ENCODE measurements at regions not wholly inside any gene's neighbourhood (a gene's known extent, or its start where the extent isn't known, plus 50 kb on each side); places are given as distances from the start of the nearest gene placed in this dataset.

DNA sequence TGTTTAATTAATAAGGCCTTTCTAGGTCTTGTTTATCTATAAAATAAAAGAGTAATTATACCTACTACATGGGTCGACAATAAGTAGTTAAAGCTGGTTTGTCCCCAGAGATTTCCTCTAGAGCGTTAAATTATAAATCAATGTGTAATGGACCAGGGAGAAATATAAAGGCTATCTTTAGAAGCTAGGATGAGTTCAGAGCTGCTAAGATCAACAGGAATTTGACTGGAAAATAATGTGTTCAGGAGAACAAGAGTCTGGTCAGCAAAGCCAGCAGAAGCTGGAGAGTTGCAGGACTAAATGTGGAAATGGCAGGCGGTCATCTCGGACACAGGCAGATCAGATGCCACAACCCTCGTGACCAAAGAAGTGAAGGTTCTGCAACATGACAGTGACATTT, 428.8 kb downstream of the EPM2A start:
- TF ChIP-seq, protein P1, sequence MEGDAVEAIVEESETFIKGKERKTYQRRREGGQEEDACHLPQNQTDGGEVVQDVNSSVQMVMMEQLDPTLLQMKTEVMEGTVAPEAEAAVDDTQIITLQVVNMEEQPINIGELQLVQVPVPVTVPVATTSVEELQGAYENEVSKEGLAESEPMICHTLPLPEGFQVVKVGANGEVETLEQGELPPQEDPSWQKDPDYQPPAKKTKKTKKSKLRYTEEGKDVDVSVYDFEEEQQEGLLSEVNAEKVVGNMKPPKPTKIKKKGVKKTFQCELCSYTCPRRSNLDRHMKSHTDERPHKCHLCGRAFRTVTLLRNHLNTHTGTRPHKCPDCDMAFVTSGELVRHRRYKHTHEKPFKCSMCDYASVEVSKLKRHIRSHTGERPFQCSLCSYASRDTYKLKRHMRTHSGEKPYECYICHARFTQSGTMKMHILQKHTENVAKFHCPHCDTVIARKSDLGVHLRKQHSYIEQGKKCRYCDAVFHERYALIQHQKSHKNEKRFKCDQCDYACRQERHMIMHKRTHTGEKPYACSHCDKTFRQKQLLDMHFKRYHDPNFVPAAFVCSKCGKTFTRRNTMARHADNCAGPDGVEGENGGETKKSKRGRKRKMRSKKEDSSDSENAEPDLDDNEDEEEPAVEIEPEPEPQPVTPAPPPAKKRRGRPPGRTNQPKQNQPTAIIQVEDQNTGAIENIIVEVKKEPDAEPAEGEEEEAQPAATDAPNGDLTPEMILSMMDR (IDR thresholded peaks at IDR 0.05), result no peak
- TF ChIP-seq, protein P2, sequence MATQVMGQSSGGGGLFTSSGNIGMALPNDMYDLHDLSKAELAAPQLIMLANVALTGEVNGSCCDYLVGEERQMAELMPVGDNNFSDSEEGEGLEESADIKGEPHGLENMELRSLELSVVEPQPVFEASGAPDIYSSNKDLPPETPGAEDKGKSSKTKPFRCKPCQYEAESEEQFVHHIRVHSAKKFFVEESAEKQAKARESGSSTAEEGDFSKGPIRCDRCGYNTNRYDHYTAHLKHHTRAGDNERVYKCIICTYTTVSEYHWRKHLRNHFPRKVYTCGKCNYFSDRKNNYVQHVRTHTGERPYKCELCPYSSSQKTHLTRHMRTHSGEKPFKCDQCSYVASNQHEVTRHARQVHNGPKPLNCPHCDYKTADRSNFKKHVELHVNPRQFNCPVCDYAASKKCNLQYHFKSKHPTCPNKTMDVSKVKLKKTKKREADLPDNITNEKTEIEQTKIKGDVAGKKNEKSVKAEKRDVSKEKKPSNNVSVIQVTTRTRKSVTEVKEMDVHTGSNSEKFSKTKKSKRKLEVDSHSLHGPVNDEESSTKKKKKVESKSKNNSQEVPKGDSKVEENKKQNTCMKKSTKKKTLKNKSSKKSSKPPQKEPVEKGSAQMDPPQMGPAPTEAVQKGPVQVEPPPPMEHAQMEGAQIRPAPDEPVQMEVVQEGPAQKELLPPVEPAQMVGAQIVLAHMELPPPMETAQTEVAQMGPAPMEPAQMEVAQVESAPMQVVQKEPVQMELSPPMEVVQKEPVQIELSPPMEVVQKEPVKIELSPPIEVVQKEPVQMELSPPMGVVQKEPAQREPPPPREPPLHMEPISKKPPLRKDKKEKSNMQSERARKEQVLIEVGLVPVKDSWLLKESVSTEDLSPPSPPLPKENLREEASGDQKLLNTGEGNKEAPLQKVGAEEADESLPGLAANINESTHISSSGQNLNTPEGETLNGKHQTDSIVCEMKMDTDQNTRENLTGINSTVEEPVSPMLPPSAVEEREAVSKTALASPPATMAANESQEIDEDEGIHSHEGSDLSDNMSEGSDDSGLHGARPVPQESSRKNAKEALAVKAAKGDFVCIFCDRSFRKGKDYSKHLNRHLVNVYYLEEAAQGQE (IDR thresholded peaks at IDR 0.05; ENCODE audit: insufficient read depth in 1 of 2, low read depth in 2 of 2, low read length in 1 of 2), result no peak
- TF ChIP-seq POLR2AphosphoS5 (IDR thresholded peaks at IDR 0.05; ENCODE audit: low read depth, low read length), result no peak
- no peak for TF ChIP-seq SIN3A (IDR thresholded peaks at IDR 0.05; ENCODE audit: borderline replicate concordance, insufficient read depth, low read depth, low read length)
- no peak for TF ChIP-seq TCF7L2 (IDR thresholded peaks at IDR 0.05; ENCODE audit: low read depth, low read length)
